ENCODE measurements at regions not wholly inside any gene's neighbourhood (a gene's known extent, or its start where the extent isn't known, plus 50 kb on each side); places are given as distances from the start of the nearest gene placed in this dataset.
A peak's percentile ranks its signal among the peaks of the same experiment; 100 is the strongest.

DNA sequence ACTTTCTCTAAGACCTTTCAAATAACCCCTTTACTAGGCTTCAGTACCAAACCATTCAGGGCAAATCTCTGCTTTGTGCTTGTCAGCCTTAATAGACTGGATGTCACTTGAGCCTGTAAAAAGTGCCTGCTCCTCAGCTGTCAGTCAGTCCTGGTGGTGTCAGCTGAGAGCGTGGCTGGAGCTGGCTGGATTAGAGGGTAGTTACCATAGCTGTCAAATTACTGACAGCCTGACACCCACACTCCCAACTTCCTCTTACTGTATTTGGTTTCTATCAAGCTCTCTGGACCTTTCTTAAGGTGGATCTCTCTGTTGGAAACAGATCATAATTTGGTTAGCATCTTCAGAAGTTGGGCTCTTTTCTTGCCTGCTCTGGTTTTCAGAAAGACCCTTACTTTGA, 371.4 kb upstream of the ATP5MC3 start:
- peak; percentile 70 to 75 (median 74) for DNase-seq

DNA sequence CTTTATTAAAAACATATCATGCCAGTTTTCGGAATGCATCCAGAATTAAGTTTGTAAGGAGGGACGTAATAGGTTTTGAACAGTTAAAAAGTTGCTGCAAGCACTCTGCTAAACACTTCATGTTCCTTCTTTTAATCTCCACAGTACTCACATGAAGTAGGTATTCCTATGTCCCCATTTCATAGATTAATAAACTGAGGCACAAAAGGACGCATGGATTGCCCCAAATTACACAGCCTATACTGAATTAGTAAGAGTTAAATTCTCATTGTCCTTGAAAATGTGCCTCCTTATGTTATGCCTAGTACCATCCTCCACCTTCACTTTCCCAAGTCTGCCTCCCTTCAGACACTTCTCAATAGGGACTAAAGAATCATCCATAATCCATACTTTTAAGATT, 358.9 kb upstream of the ATP5MC3 start:
- DNase-seq: no peak

- no peak for DNase-seq
Observed at GRCh38 chr2:175539122-175539521, 357.6 kb upstream of the ATP5MC3 start.

DNA sequence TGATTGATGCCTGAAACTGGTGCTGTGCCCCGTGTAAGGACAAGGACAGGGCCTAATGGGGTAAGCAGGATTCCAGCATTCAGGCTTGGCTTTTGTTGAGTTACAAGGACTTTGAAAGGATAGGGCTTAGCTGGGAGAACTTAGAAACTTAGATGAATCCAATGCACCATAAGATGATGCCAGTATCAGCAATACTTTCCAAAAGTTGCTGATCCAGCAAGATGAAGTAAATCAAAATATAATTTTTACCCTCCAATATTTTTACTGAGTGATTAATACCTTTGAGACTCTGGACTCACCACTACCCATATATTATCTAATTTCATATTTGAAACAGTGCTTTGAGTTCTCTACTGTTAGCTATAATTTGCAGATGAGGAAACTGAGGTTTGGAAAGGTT, 354.5 kb upstream of the ATP5MC3 start:
- no peak for DNase-seq

- no peak for DNase-seq
Observed at GRCh38 chr2:175535631-175536030, 354.1 kb upstream of the ATP5MC3 start.

DNA sequence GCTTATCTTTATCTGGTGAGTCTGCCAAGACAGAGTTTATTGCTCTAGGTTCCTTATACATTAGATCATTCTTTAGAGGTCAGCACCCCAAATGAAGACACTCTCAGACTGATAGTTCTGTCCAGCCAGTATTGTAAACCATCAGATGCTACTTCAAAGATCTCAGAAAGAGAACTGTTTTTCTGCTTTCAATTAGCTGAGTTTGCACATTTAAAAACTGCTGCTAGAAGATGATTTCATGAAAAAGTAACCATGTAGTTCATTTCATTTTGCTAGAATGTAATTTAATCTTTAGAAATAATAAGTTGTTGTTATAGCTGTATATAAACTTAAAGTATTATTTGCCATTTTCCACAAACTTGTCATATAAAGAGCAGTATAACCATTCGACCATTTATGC, 344.5 kb upstream of the ATP5MC3 start:
- DNase-seq: no peak

DNA sequence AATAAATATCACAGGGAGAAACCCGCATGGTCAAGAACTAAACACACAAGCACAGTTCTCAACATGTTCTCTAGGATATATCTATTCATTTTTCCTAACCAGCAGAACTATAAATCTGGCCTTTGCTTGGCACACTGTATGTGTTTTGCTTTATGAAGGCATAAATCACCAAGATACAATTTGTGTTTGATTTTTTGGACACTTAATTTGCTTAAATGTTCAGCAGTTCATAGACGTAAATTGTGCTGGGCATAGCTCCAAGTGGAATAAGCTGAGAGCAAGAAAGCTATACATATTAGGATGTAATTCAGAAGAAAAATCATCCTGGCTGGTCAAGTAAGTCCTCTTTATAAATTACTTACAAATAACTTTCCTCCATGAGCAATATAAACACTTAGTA, 341.5 kb upstream of the ATP5MC3 start:
- DNase-seq: no peak

- DNase-seq: no peak
Observed at GRCh38 chr2:175518206-175518605, 336.7 kb upstream of the ATP5MC3 start.

- DNase-seq: no peak
Observed at GRCh38 chr2:175516555-175516954, 335.0 kb upstream of the ATP5MC3 start.

DNA sequence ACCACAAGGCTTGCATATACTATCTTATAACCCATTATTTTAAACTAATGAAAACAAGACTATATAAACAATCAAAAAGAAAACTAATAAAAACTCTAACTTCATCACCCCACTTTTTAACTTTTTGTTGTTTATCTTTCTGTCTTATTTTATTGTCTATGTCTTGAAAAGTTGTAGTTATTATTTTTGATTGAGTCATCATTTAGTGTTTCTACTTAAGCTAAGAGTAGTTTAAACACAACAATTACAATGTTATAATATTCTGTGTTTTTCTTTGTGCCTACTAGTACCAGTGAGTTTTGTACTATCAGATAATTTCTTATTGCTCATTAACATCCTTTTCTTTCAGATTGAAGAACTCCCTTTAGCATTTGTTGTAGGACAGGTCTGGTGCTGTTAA, 318.7 kb upstream of the ATP5MC3 start:
- no peak for DNase-seq

GRCh38 chr2:175490360-175490791, 308.9 kb upstream of the ATP5MC3 start:
- peak in 1 of 3 donors; percentile 12 for DNase-seq

- no peak for DNase-seq
Observed at GRCh38 chr2:175478096-175478768, 296.7 kb upstream of the ATP5MC3 start.

GRCh38 chr2:175476948-175477347, 295.4 kb upstream of the ATP5MC3 start:
- DNase-seq: peak; percentile 22 to 29 (median 28)

DNA sequence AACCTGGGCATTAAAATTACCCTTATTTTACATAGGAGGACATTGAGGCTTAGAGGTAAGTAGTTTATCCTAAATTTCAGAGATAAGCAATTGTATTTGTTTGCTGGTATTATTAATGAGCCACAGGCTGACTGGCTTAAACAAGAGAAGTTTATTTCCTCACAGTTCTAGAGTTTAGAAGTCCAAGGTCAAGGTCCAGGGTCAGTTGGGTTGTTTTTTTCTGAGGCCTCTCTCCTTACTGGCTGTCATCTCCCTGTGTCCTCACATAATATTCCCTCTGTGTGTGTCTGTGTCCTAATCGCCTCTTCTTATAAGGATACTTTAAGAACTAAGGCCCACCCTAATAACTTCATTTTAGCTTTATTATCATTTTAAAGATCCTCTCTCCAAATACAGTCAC, 294.9 kb upstream of the ATP5MC3 start:
- DNase-seq: no peak

GRCh38 chr2:175475130-175475529, 293.6 kb upstream of the ATP5MC3 start:
- no peak for DNase-seq

GRCh38 chr2:175468431-175469098, 287.1 kb upstream of the ATP5MC3 start:
- DNase-seq: no peak

DNA sequence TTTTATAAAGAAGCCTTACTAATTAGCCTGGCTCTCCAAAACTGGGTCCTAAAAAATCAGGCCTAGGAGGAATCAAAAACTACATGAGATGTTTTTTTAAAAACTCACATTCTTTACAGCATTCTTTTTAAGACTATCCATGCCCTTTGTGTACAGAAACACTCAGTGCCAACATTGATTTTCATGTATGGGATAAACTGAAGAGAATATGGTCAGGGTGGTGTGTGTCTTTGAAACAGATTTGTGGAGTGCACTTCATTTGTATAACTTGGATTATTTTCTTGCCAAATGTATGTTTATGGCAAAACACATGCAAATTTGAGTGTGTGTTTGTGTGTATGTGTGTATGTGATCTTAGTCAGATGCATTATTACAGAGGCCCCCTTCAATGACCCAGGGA, 283.6 kb upstream of the ATP5MC3 start:
- no peak for DNase-seq

- no peak for DNase-seq
Observed at GRCh38 chr2:175464311-175464670, 282.8 kb upstream of the ATP5MC3 start.

DNA sequence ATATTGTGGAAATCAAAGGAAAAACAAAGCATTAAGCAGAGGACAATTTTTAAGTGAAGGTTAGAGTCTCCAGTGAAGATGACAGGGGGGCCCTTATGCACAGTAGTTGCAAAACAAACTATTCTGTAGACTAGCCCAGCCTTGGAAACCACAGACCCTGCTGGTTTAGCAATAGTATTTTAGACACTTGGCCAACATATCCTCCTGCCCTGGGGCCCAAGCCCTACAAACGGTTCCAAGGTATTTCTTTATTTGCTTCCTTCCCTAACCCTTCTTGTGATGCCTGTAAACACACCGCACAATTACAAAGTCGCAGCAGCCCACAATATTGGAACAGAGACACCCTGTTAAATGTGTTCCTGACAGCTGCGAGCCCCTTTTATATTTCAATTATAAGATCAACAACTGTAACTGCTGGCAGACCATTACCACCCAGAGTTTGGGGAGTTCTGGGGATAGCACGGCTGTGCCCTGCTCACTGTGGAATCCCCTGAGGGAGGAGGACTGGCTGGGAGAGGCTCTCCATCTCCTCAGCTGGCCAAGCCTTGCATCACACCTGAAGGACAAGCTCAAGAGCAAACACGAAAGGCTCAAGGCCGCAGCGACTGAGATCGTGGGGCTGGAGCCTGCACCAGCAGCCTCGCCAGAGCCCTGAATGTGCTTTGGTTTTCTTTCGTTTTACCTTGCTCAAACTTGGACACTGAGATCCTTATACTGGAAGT, 282.2 kb upstream of the ATP5MC3 start:
- DNase-seq: no peak

- DNase-seq: no peak
Observed at GRCh38 chr2:175463169-175463568, 281.7 kb upstream of the ATP5MC3 start.

DNA sequence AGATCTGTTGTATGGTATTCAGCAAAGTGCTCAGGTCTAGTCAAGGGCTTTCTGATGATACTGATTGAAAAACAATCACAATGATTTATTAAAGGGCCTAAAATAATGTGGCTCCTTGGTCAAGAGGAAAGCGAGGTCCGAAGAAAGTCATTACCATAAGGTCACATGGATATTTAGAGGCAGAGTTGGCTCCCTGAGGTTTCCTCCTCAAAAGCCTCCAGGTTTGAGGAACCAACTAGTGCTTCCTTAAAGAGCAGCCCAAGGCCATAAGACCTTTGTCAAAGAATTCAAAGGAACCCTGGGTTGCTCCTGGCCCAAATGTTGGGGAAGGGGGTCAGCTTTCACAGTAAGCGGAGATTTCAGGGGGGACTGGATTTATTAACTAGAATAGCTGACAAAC, 280.7 kb upstream of the ATP5MC3 start:
- no peak for DNase-seq

DNA sequence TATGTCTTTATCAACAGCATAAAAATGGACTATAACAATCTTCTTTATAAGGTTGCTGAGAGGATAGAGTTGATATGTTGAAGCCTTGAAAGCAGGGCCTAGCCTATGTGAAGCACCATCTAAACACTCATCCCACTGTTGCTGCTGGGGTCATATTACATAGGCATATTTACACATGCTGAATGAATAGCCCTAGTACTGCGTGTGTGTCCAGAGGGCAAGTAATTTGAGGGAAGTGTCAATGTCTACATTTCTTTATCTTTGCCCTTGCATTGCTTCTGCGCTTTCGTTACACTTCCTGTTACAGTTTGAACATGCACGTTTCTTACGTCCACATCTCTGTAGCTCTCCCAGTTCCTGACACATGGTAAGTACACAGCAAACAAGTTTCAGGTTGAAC, 280.3 kb upstream of the ATP5MC3 start:
- no peak for DNase-seq

GRCh38 chr2:175457895-175458448, 276.5 kb upstream of the ATP5MC3 start:
- no peak for DNase-seq

DNA sequence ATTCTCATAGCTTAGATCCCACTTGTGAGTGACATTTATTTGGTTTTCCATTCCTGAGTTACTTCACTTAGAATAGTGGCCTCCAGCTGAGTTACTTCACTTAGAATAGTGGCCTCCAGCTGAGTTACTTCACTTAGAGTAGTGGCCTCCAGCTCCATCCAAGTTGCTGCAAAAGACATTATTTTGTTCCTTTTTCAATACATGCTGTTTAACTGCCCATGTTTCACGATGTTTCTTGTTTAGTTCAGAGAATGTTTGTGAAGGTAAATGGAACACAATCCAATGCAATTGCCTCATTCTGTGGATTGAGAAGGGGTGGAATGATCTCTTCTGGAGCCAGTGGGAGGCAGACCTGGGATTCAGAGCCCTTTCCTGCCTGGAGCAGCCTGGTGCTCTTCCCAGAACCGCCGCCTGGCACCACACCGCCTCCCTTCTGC, 273.5 kb upstream of the ATP5MC3 start:
- no peak for DNase-seq

All from suppressor macrophage treated with lipopolysaccharide for 1 hour (primary cell).